Left lobe of liver (tissue), 2 donors: ENCODE measurements at regions not wholly inside any gene's neighbourhood (a gene's known extent, or its start where the extent isn't known, plus 50 kb on each side); places are given as distances from the start of the nearest gene placed in this dataset.
"Not testable (repeated sequence)": the region's sequence is repeated elsewhere in the genome, so short reads cannot be mapped to it uniquely, and the experiment has no call there.

Experiments used
- ATAC-seq: fragments of 200-7000 bp; cut with Tn5 transposase; one replicate; pipeline ENCODE4 v1.9.1; 2020; ENCODE audit warnings: mild to moderate bottlenecking, moderate library complexity
- DNase-seq: peaks from one replicate; pipeline ENCODE4 v3.0.0-alpha.2; 2020; ENCODE audit warnings: low spot score
- donor health status: DM: no; HTN: no; CAD: no; lungs with moderate emphysema.
- donor health status: DM: no; HTN: yes; CAD: no.

- ATAC-seq: no peak
- no peak for DNase-seq
Measured at GRCh38 chr22:33971561-33971961, 51.3 kb upstream of the LARGE1 start.

- no peak for DNase-seq
- no peak for ATAC-seq
Measured at GRCh38 chr22:33975841-33976240, 55.6 kb upstream of the LARGE1 start.

- ATAC-seq: peak; percentile 51
- no peak for DNase-seq
Measured at GRCh38 chr22:33983558-33983957, 63.3 kb upstream of the LARGE1 start.

GRCh38 chr22:33984211-33984610 is 63.9 kb upstream of the LARGE1 start:
- no peak for ATAC-seq
- DNase-seq: no peak

GRCh38 chr22:33984656-33985285 is 64.5 kb upstream of the LARGE1 start:
- DNase-seq (peak; percentile 52), ATAC-seq (peak; percentile 90)

GRCh38 chr22:33985506-33985905 is 65.2 kb upstream of the LARGE1 start:
- no peak for ATAC-seq
- DNase-seq: no peak

GRCh38 chr22:33986167-33986771 is 66.0 kb upstream of the LARGE1 start:
- ATAC-seq (no peak), DNase-seq (no peak)

- ATAC-seq: no peak
- DNase-seq: no peak
Measured at GRCh38 chr22:33986954-33987353, 66.7 kb upstream of the LARGE1 start.

GRCh38 chr22:33989263-33989662 is 69.0 kb upstream of the LARGE1 start:
- ATAC-seq, DNase-seq: not testable (repeated sequence)

GRCh38 chr22:33991620-33992019 is 71.3 kb upstream of the LARGE1 start:
- DNase-seq (no peak), ATAC-seq (peak; percentile 57)

GRCh38 chr22:33996824-33997223 is 76.5 kb upstream of the LARGE1 start:
- DNase-seq (no peak), ATAC-seq (peak; percentile 61)

GRCh38 chr22:34000879-34001526 is 80.7 kb upstream of the LARGE1 start:
- ATAC-seq (peak; percentile 73), DNase-seq (peak; percentile 74)

GRCh38 chr22:34001701-34002466 is 81.6 kb upstream of the LARGE1 start:
- ATAC-seq (peak; percentile 74), DNase-seq (peak; percentile 75)

GRCh38 chr22:34004058-34004457 is 83.8 kb upstream of the LARGE1 start:
- DNase-seq: peak; percentile 49
- peak; percentile 50 for ATAC-seq

GRCh38 chr22:34010259-34010658 is 90.0 kb upstream of the LARGE1 start:
- DNase-seq: no peak
- ATAC-seq: no peak

- ATAC-seq (no peak), DNase-seq (no peak)
Measured at GRCh38 chr22:34015642-34016041, 95.4 kb upstream of the LARGE1 start.

- ATAC-seq (no peak), DNase-seq (no peak)
Measured at GRCh38 chr22:34017205-34017604, 96.9 kb upstream of the LARGE1 start.

GRCh38 chr22:34019190-34019845 is 99.0 kb upstream of the LARGE1 start:
- DNase-seq (no peak), ATAC-seq (peak; percentile 100)

- peak; percentile 75 for ATAC-seq
Measured at GRCh38 chr22:34035209-34035608, 114.9 kb upstream of the LARGE1 start.

GRCh38 chr22:34036931-34037330 is 116.7 kb upstream of the LARGE1 start:
- no peak for DNase-seq

More at GRCh38 chr22:34035209-34035608, 114.9 kb upstream of the LARGE1 start:
- DNase-seq: no peak

More at GRCh38 chr22:34036931-34037330, 116.7 kb upstream of the LARGE1 start:
- ATAC-seq: no peak
